ENCODE measurements at regions not wholly inside any gene's neighbourhood (a gene's known extent, or its start where the extent isn't known, plus 50 kb on each side); places are given as distances from the start of the nearest gene placed in this dataset.
A peak's percentile ranks its signal among the peaks of the same experiment; 100 is the strongest.

DNA sequence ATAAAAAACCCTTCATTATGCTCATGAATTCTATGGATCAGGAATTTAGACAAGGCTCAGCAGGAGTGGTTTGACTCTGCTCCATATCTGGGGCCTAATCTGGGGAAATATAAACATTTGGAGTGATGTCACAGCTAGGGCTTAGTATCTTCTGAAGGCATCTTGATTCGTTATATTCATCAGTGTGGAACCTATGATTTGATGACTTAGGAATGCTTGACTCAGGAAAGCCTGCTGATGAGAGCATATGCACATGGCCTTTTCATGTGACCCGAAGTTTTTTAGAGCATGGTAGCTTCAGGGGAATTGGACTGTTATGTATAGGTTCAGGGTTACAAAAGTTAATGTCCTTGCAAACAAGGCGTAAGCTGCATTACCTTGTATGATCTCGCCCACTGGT, 184.9 kb upstream of the LRRC3B start:
- Histone ChIP-seq H3K36me3 (ENCODE audit: control insufficient read depth in 2 of 2, extremely low read depth in 1 of 2, insufficient read depth in 2 of 2, low read length in 2 of 2) (no peaks in the 10 kb centered on the region), H3K27me3 (ENCODE audit: control insufficient read depth, extremely low read depth, insufficient read depth, low read length) (no peaks in the 10 kb centered on the region), H3K9ac (ENCODE audit: control insufficient read depth, extremely low read depth, insufficient read depth, low read length) (peak overlapping the region; percentile 53), H3K4me3 (ENCODE audit: control insufficient read depth in 2 of 3, extremely low read depth in 1 of 3, insufficient read depth in 2 of 3, low read depth in 1 of 3, low read length in 3 of 3) (no peak overlapping the region), H2AFZ (ENCODE audit: control insufficient read depth, low read length) (peak overlapping the region; percentile 83), H3K27ac (ENCODE audit: control insufficient read depth, insufficient read depth, low read length) (peak overlapping the region; percentile 87), H3K9me3 (ENCODE audit: control insufficient read depth, low read depth, low read length) (no peaks in the 10 kb centered on the region), H4K20me1 (ENCODE audit: control insufficient read depth, extremely low read depth, insufficient read depth, low read length) (no peaks in the 10 kb centered on the region), H3K4me2 (ENCODE audit: control insufficient read depth, extremely low read depth, insufficient read depth, low read depth, low read length) (peak overlapping the region; percentile 49), H3K79me2 (ENCODE audit: control insufficient read depth, insufficient read depth, low read length) (no peaks in the 10 kb centered on the region), H3K4me1 (ENCODE audit: control insufficient read depth, extremely low read depth, insufficient read depth, low read length) (peaks cover 18% of the 10 kb centered on the region), H3K9me1 (ENCODE audit: control insufficient read depth, extremely low read depth, insufficient read depth, low read length) (no peaks in the 10 kb centered on the region)
- dilution Hi-C loops (cut with MboI; ENCODE audit: extremely low pct_ligation_motif_present, low sequenced_read_pairs), result no loop called here
- no peak for TF ChIP-seq EZH2 (IDR thresholded peaks at IDR 0.05; ENCODE audit: low read length)
- TF ChIP-seq, protein P1, sequence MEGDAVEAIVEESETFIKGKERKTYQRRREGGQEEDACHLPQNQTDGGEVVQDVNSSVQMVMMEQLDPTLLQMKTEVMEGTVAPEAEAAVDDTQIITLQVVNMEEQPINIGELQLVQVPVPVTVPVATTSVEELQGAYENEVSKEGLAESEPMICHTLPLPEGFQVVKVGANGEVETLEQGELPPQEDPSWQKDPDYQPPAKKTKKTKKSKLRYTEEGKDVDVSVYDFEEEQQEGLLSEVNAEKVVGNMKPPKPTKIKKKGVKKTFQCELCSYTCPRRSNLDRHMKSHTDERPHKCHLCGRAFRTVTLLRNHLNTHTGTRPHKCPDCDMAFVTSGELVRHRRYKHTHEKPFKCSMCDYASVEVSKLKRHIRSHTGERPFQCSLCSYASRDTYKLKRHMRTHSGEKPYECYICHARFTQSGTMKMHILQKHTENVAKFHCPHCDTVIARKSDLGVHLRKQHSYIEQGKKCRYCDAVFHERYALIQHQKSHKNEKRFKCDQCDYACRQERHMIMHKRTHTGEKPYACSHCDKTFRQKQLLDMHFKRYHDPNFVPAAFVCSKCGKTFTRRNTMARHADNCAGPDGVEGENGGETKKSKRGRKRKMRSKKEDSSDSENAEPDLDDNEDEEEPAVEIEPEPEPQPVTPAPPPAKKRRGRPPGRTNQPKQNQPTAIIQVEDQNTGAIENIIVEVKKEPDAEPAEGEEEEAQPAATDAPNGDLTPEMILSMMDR (optimal IDR thresholded peaks at IDR 0.05 in 1 of 3, IDR thresholded peaks at IDR 0.05 in 1 of 3, conservative IDR thresholded peaks at IDR 0.05 in 1 of 3; ENCODE audit: extremely low read depth in 1 of 3, insufficient read depth in 2 of 3, low read length in 3 of 3), result no peak
- peak; percentile 67 for DNase-seq (ENCODE audit: low read depth, low spot score)
- peak; percentile 90 for FAIRE-seq

DNA sequence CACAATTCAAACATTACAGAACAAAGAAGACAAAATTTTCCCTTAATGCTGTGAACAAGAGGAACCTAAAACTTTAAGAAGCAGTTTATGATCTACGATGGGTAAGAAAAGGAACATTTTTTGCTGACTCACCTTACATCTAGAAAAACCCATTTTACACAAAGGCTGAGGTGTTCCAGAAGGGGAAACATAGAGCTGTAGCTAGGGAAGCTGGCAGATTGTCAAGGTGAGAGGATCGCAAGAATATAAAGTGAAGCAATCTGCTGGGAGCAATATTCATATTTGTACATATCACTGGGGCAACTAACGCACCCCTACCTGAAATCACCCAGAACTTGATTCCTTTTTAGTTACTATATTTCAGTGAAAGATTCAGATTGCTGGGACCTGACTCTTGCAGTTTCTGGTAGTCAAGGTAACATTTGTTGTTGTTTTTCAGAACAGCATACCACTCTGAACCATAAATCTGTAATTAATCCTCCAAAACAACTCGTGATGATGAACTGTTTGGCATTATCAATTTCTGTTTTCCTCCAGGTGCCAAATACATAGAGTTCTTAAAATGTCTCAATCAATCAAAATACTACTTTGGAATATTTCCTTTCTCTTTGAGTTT, 184.1 kb upstream of the LRRC3B start:
- Histone ChIP-seq H3K9me1 (ENCODE audit: control insufficient read depth, extremely low read depth, insufficient read depth, low read length) (no peaks in the 10 kb centered on the region), H3K79me2 (ENCODE audit: control insufficient read depth, insufficient read depth, low read length) (no peaks in the 10 kb centered on the region), H3K9ac (ENCODE audit: control insufficient read depth, extremely low read depth, insufficient read depth, low read length) (peak overlapping the region; percentile 53), H3K36me3 (ENCODE audit: control insufficient read depth in 2 of 2, extremely low read depth in 1 of 2, insufficient read depth in 2 of 2, low read length in 2 of 2) (no peaks in the 10 kb centered on the region), H3K4me2 (ENCODE audit: control insufficient read depth, extremely low read depth, insufficient read depth, low read depth, low read length) (no peak overlapping the region), H3K4me3 (ENCODE audit: control insufficient read depth in 2 of 3, extremely low read depth in 1 of 3, insufficient read depth in 2 of 3, low read depth in 1 of 3, low read length in 3 of 3) (no peak overlapping the region), H3K4me1 (ENCODE audit: control insufficient read depth, extremely low read depth, insufficient read depth, low read length) (peaks cover 18% of the 10 kb centered on the region), H3K27me3 (ENCODE audit: control insufficient read depth, extremely low read depth, insufficient read depth, low read length) (no peaks in the 10 kb centered on the region), H4K20me1 (ENCODE audit: control insufficient read depth, extremely low read depth, insufficient read depth, low read length) (no peaks in the 10 kb centered on the region), H3K9me3 (ENCODE audit: control insufficient read depth, low read depth, low read length) (no peaks in the 10 kb centered on the region), H3K27ac (ENCODE audit: control insufficient read depth, insufficient read depth, low read length) (peak overlapping the region; percentile 87), H2AFZ (ENCODE audit: control insufficient read depth, low read length) (peak overlapping the region; percentile 41)
- dilution Hi-C loops (cut with MboI; ENCODE audit: extremely low pct_ligation_motif_present, low sequenced_read_pairs), result no loop called here
- TF ChIP-seq EZH2 (IDR thresholded peaks at IDR 0.05; ENCODE audit: low read length), result no peak
- TF ChIP-seq, protein P1 (optimal IDR thresholded peaks at IDR 0.05 in 1 of 3, IDR thresholded peaks at IDR 0.05 in 1 of 3, conservative IDR thresholded peaks at IDR 0.05 in 1 of 3; ENCODE audit: extremely low read depth in 1 of 3, insufficient read depth in 2 of 3, low read length in 3 of 3), result no peak
- FAIRE-seq (no peak), DNase-seq (ENCODE audit: low read depth, low spot score) (peak; percentile 21)

Measured in keratinocyte (primary cell).